GM23338 (cell line): ENCODE measurements at regions not wholly inside any gene's neighbourhood (a gene's known extent, or its start where the extent isn't known, plus 50 kb on each side); places are given as distances from the start of the nearest gene placed in this dataset.

Experiments used
- ATAC-seq: fragments of 200-7000 bp; cut with Tn5 transposase; 3 replicates; pipeline ENCODE4 v1.9.1; 2020
- DNase-seq: peaks from one replicate; pipeline ENCODE4 v3.0.0-alpha.2; 2015; ENCODE audit warnings: low spot score
- H2AFZ ChIP-seq: fragments of 200-600 bp; sonication (generic); 2 replicates; pipeline ENCODE4 v1.8.0; 2016; ENCODE audit warnings: antibody characterized with exemption, mild to moderate bottlenecking, moderate library complexity
- H3F3A ChIP-seq: fragments of 200-600 bp; sonication (generic); replicated peaks from 2 replicates; pipeline ENCODE4 v1.8.0; 2017; ENCODE audit warnings: antibody characterized with exemption, mixed run types, low read depth
- H3K27ac ChIP-seq: fragments of 200-600 bp; sonication (generic); 2 replicates; pipeline ENCODE4 v1.6.1; 2016; ENCODE audit warnings: low read depth
- H3K27me3 ChIP-seq: fragments of 200-600 bp; sonication (generic); 2 replicates; pipeline ENCODE4 v1.8.0; 2016; ENCODE audit warnings: mild to moderate bottlenecking, mixed run types, moderate library complexity; ENCODE audit not compliant: insufficient read depth
- H3K36me3 ChIP-seq: fragments of 200-600 bp; sonication (generic); 2 replicates; pipeline ENCODE4 v1.8.0; 2016; ENCODE audit warnings: mild to moderate bottlenecking; ENCODE audit not compliant: insufficient read depth
- H3K4me1 ChIP-seq: fragments of 200-600 bp; sonication (generic); 2 replicates; pipeline ENCODE4 v1.8.0; 2016; ENCODE audit warnings: mild to moderate bottlenecking, moderate library complexity; ENCODE audit not compliant: insufficient read depth
- H3K4me2 ChIP-seq: fragments of 200-600 bp; sonication (generic); 2 replicates; pipeline ENCODE4 v1.7.1; 2017; ENCODE audit warnings: mixed run types
- H3K4me3 ChIP-seq: fragments of 200-600 bp; sonication (generic); 2 replicates; pipeline ENCODE4 v1.6.1; 2016; ENCODE audit warnings: mixed run types
- H3K79me2 ChIP-seq: fragments of 200-600 bp; sonication (generic); replicated peaks from 2 replicates; pipeline ENCODE4 v1.8.0; 2017; ENCODE audit warnings: mild to moderate bottlenecking; ENCODE audit not compliant: insufficient read depth
- H3K9me2 ChIP-seq: fragments of 200-600 bp; sonication (generic); 2 replicates; pipeline ENCODE4 v1.8.0; 2017; ENCODE audit not compliant: insufficient read depth
- H4K20me1 ChIP-seq: fragments of 200-600 bp; sonication (generic); replicated peaks from 2 replicates; pipeline ENCODE4 v1.8.0; 2017; ENCODE audit warnings: mild to moderate bottlenecking; ENCODE audit not compliant: insufficient read depth
- H3K27ac Mint-ChIP-seq: 2 replicates; pipeline ENCODE4 v1.8.0; 2020; ENCODE audit warnings: inconsistent platforms, mild to moderate bottlenecking, moderate library complexity, mixed read lengths
- H3K27me3 Mint-ChIP-seq: 3 replicates; pipeline ENCODE4 v1.8.0; 2022; ENCODE audit warnings: low read depth, mild to moderate bottlenecking, moderate library complexity, mixed read lengths, inconsistent platforms; ENCODE audit not compliant: insufficient read depth, poor library complexity
- H3K36me3 Mint-ChIP-seq: 3 replicates; pipeline ENCODE4 v1.8.0; 2021; ENCODE audit warnings: low read depth, mild to moderate bottlenecking, inconsistent platforms, moderate library complexity, mixed read lengths
- H3K4me1 Mint-ChIP-seq: 3 replicates; pipeline ENCODE4 v1.8.0; 2020; ENCODE audit warnings: mild to moderate bottlenecking, inconsistent platforms, mixed read lengths
- H3K4me3 Mint-ChIP-seq: 3 replicates; pipeline ENCODE4 v1.8.0; 2021; ENCODE audit warnings: moderate library complexity, mild to moderate bottlenecking, inconsistent platforms, mixed read lengths
- H3K9me3 Mint-ChIP-seq: 3 replicates; pipeline ENCODE4 v1.8.0; 2020; ENCODE audit warnings: moderate library complexity, mild to moderate bottlenecking, inconsistent platforms, mixed read lengths
- CREB1 ChIP-seq: fragments of 250-450 bp; sonication (Bioruptor Pico); IDR thresholded peaks from 2 replicates; pipeline ENCODE4 v1.5.0; 2020; ENCODE audit warnings: low read depth, mild to moderate bottlenecking, moderate library complexity
- CTCF ChIP-seq, 2 experiments: fragments of 200-600 bp in 1 of 2; sonication (generic) in 1 of 2; conservative IDR thresholded peaks; 2 replicates each; pipeline versions ENCODE4 v1.5.1 to v1.6.1; 2016 to 2017; ENCODE audit warnings: antibody characterized with exemption in 2 of 2, low read depth in 2 of 2, mild to moderate bottlenecking in 2 of 2, moderate library complexity in 1 of 2
- EZH2 ChIP-seq: fragments of 200-600 bp; sonication (generic); IDR thresholded peaks from one replicate; pipeline ENCODE4 v1.8.0; 2017; ENCODE audit warnings: antibody characterized with exemption, mild to moderate bottlenecking, low read depth; ENCODE audit not compliant: unreplicated experiment
- EZH2phosphoT487 ChIP-seq: fragments of 200-600 bp; sonication (generic); IDR thresholded peaks from one replicate; pipeline ENCODE4 v1.8.1; 2018; ENCODE audit warnings: antibody characterized with exemption; ENCODE audit not compliant: unreplicated experiment
- JUNB ChIP-seq: IDR thresholded peaks from one replicate; pipeline ENCODE4 v1.6.1; 2016; ENCODE audit warnings: antibody characterized with exemption; ENCODE audit not compliant: unreplicated experiment
- POLR2AphosphoS5 ChIP-seq: IDR thresholded peaks from 2 replicates; pipeline ENCODE4 v1.6.1; 2016; ENCODE audit warnings: antibody characterized with exemption, low read depth
- REST ChIP-seq: IDR thresholded peaks from one replicate; pipeline ENCODE4 v1.6.1; 2018; ENCODE audit warnings: antibody characterized with exemption; ENCODE audit not compliant: unreplicated experiment
- STAT1 ChIP-seq: IDR thresholded peaks from one replicate; pipeline ENCODE4 v1.6.1; 2016; ENCODE audit warnings: antibody characterized with exemption; ENCODE audit not compliant: unreplicated experiment
- ZNF114 ChIP-seq: fragments of 250-450 bp; sonication (Bioruptor Pico); IDR thresholded peaks from 2 replicates; pipeline ENCODE4 v1.5.0; 2020; ENCODE audit warnings: mild to moderate bottlenecking, moderate library complexity
- ZNF331 ChIP-seq: fragments of 250-450 bp; sonication (Bioruptor Pico); IDR thresholded peaks from 2 replicates; pipeline ENCODE4 v1.5.0; 2020; ENCODE audit warnings: low read depth, mild to moderate bottlenecking, moderate library complexity
- ZNF462 ChIP-seq: fragments of 250-450 bp; sonication (Bioruptor Pico); IDR thresholded peaks from 2 replicates; pipeline ENCODE4 v1.5.0; 2020; ENCODE audit warnings: mild to moderate bottlenecking, moderate library complexity
- TF ChIP-seq, protein P1 (sequence below): IDR thresholded peaks from 2 replicates; pipeline ENCODE4 v1.6.1; 2016; ENCODE audit warnings: antibody characterized with exemption

- Mint-ChIP-seq H3K4me1 (no peaks in the 10 kb centered on the region), H3K4me3 (no peak overlapping the region), H3K9me3 (no peaks in the 10 kb centered on the region), H3K36me3 (no peaks in the 10 kb centered on the region), H3K27ac (no peak overlapping the region), H3K27me3 (peaks cover 70% of the 10 kb centered on the region)
- Histone ChIP-seq H3K9me2 (no peaks in the 10 kb centered on the region), H3K27me3 (peaks cover 100% of the 10 kb centered on the region), H3K4me1 (no peaks in the 10 kb centered on the region), H4K20me1 (no peaks in the 10 kb centered on the region; the same call in 1 of the 2 replicates), H3K79me2 (no peaks in the 10 kb centered on the region), H3K4me2 (no peak overlapping the region), H3K36me3 (no peaks in the 10 kb centered on the region), H2AFZ (no peak overlapping the region), H3F3A (no peaks in the 10 kb centered on the region), H3K27ac (no peak overlapping the region), H3K4me3 (no peak overlapping the region)
- DNase-seq (no peak), ATAC-seq (no peak)
- no peak for TF ChIP-seq REST
- TF ChIP-seq, protein P1, sequence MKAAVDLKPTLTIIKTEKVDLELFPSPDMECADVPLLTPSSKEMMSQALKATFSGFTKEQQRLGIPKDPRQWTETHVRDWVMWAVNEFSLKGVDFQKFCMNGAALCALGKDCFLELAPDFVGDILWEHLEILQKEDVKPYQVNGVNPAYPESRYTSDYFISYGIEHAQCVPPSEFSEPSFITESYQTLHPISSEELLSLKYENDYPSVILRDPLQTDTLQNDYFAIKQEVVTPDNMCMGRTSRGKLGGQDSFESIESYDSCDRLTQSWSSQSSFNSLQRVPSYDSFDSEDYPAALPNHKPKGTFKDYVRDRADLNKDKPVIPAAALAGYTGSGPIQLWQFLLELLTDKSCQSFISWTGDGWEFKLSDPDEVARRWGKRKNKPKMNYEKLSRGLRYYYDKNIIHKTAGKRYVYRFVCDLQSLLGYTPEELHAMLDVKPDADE: no peak
- TF ChIP-seq ZNF114: no peak
- no peak for TF ChIP-seq EZH2
- TF ChIP-seq STAT1: no peak
- TF ChIP-seq EZH2phosphoT487: no peak
- no peak for TF ChIP-seq CTCF (conservative IDR thresholded peaks at IDR 0.05; ENCODE audit: low read depth in 2 of 2)
- TF ChIP-seq JUNB: no peak
- TF ChIP-seq CREB1 (CRISPR knock-in tag): no peak
- TF ChIP-seq ZNF462: no peak
- no peak for TF ChIP-seq POLR2AphosphoS5
- TF ChIP-seq ZNF331 (CRISPR knock-in tag): no peak
These were observed 61.1 kb downstream of the GGTLC2 start for GRCh38 chr22:22705328-22706100.
